HFF-Myc (cell line): ENCODE measurements at regions not wholly inside any gene's neighbourhood (a gene's known extent, or its start where the extent isn't known, plus 50 kb on each side); places are given as distances from the start of the nearest gene placed in this dataset.
"Not testable (repeated sequence)": the region's sequence is repeated elsewhere in the genome, so short reads cannot be mapped to it uniquely, and the experiment has no call there.

Experiments used
- DNase-seq: peaks from one replicate; pipeline ENCODE4 v3.0.0-alpha.2; 2011; ENCODE audit warnings: low read depth; ENCODE audit errors: extremely low read depth
- H3K4me3 ChIP-seq: replicated peaks from 2 replicates; pipeline ENCODE4 v1.5.1; 2011; ENCODE audit warnings: low read depth, mild to moderate bottlenecking, control low read depth, low read length
- TF ChIP-seq, protein P1 (sequence below): IDR thresholded peaks from 2 replicates; pipeline ENCODE4 v1.5.1; 2012; ENCODE audit warnings: mild to moderate bottlenecking, low read depth, low read length, control low read depth; ENCODE audit errors: missing control alignments

- DNase-seq, H3K4me3 ChIP-seq: not testable (repeated sequence)
These were observed 145.7 kb downstream of the NPIPB11 start for GRCh38 chr16:29260683-29261426.

- not testable (repeated sequence) for DNase-seq
These were observed 146.7 kb downstream of the NPIPB11 start for GRCh38 chr16:29259635-29260457.

DNA sequence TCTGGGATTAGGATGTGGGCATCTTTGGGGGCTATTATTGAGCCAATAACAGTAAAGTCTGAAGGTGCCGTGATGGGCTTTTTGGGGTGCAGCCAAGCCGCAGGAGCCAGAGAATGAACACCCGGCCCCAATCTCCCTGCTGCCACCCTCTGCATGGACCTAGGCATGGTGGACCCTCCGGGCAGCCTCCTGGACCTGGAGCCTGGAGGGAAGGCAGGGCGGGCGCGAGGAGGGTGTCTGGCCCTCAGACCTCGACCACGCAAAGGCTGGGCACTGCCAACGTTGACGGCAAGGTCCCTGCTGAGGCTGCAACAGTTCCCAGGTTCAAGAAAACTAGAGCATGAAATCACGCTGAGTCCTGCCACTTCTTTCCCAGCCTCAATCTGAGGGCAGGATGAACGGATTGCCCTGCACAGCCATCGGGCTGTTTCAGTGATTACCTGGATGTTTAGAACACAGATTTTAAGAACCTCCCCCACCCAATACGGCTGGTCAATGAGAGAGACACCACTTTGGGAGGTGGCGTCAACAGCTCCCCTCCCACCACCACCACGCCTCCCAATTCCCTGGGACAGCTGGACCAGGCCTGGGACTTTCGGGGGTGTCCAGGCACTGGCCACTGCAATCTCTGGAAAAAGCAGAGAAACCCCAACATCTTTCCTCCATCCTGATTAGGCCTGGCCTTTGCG is 147.4 kb downstream of the NPIPB11 start:
- H3K4me3 ChIP-seq, DNase-seq: not testable (repeated sequence)

More at GRCh38 chr16:29259635-29260457, 146.7 kb downstream of the NPIPB11 start:
- H3K4me3 ChIP-seq: not testable (repeated sequence)

DNA sequence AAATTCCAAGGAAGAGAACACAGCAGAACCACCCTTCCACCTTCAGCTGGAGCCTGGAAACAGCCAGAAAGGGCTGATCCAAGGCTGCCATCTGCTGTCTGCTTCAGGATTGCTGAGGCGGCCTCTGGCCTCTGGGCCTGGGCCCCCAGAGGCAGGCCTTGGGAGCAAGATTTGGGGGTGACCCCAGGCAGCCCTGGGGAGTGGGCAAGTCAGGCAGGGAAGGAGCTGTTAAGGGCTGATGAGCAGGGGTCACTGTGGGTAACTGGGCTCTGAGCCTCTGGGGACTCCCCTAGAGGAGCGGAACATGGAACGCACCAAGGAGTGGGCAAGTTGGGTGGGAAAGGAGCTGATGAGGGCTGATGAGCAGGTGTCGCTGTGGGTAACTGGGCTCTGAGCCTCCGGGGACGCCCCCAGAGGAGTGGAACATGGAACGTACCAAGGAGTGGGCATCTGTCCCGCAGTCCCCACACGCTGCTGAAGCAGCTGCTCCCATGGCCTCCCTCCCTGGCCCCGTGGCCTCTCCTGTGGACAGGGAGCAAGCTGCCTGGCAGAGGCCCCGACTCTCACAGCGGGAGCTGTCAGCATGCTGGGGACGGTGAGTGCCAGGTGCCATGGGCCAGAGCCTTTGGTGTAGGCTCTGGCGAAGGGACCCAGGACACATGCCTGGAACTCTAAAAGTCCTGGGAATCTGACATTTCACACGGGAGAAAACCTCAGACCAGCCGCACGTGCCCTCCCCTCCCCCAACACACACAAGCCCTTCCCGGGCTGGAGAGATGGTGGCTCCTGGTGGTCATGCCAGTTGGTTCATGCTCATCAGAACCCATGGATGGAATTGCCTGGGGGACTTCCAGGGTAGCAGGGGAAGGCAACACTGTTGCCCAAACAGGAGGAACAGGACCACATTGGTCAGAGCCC is 148.8 kb downstream of the NPIPB11 start:
- H3K4me3 ChIP-seq, DNase-seq: not testable (repeated sequence)
- TF ChIP-seq, protein P1, sequence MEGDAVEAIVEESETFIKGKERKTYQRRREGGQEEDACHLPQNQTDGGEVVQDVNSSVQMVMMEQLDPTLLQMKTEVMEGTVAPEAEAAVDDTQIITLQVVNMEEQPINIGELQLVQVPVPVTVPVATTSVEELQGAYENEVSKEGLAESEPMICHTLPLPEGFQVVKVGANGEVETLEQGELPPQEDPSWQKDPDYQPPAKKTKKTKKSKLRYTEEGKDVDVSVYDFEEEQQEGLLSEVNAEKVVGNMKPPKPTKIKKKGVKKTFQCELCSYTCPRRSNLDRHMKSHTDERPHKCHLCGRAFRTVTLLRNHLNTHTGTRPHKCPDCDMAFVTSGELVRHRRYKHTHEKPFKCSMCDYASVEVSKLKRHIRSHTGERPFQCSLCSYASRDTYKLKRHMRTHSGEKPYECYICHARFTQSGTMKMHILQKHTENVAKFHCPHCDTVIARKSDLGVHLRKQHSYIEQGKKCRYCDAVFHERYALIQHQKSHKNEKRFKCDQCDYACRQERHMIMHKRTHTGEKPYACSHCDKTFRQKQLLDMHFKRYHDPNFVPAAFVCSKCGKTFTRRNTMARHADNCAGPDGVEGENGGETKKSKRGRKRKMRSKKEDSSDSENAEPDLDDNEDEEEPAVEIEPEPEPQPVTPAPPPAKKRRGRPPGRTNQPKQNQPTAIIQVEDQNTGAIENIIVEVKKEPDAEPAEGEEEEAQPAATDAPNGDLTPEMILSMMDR: peak; percentile 23

DNA sequence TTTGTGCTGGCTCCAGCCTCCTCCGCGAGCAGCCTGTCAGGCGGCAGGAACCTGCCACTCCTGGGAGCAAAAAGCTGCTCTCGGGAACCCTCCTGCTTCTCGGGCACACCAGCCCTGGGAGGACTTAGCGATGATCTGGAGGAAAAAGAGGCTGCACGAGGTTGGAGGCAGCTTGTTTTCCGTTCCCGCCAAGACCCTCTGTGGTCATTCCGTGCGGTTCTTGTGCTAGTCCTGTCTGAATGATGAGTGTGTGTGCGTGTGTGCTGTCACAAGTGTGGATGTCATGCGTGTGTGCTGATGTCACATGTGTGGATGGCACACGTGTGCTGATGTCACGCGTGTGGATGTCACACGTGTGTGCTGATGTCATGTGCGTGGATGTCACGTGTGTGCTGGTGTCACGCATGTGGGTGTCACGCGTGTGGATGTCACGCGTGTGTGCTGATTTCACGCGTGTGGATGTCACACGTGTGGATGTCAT is 150.0 kb downstream of the NPIPB11 start:
- DNase-seq: no peak
- no peak overlapping the region for H3K4me3 ChIP-seq
- TF ChIP-seq, protein P1: no peak

DNA sequence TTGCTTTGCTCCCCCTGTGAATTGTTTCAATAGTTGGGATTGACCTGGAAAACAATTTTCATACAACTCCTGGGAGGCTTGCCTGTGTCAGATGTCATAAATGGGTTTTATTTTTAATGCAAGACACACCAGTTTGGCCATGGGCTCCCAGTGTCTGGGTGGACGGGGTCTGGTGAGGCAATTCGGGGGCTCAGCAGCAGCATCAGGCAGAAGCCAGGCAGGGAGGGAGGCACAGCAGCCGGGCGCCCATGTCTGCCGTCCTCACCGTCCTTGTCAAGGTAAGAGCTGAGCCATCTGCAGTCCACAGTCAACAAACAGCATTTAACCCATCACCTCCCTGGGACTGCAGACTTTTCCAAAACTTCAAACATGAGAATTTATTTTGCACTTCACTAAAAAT is 150.6 kb downstream of the NPIPB11 start:
- not testable (repeated sequence) for DNase-seq, H3K4me3 ChIP-seq

- not testable (repeated sequence) for DNase-seq
These were observed 151.1 kb downstream of the NPIPB11 start for GRCh38 chr16:29255496-29255796.

GRCh38 chr16:29254676-29255495 is 151.6 kb downstream of the NPIPB11 start:
- DNase-seq: no peak
- TF ChIP-seq, protein P1: no peak
- no peak overlapping the region for H3K4me3 ChIP-seq

More at GRCh38 chr16:29255496-29255796, 151.1 kb downstream of the NPIPB11 start:
- not testable (repeated sequence) for H3K4me3 ChIP-seq

- H3K4me3 ChIP-seq, DNase-seq: not testable (repeated sequence)
These were observed 152.6 kb downstream of the NPIPB11 start for GRCh38 chr16:29253716-29254590.

DNA sequence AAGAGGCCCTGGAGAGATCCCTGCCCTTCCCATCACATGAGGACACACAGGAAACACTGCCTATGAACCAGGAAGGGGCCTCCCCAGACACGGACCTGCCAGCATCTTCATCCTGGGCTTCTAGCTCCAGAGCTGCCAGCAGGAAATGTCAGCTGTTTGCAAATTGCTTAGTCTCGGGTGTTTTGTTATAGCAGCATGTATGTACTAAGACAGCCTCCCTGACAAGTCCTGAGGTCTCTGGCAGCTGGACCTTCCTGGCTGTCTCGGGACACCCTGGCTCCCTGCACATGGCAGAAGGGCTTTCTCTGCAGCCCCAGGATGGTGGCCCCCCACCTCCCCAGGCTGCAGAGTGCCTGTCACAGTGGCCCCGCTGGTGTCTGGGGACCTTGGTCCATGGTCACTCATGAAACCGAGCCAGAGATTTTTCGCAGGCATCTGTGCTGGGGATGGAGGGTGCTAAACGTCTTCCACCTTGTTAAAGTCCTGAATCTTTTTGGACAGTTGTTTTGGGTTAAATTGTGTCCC is 153.4 kb downstream of the NPIPB11 start:
- not testable (repeated sequence) for DNase-seq, H3K4me3 ChIP-seq

- H3K4me3 ChIP-seq, DNase-seq: not testable (repeated sequence)
These were observed 154.2 kb downstream of the NPIPB11 start for GRCh38 chr16:29252311-29252710.
